ENCODE measurements at regions not wholly inside any gene's neighbourhood (a gene's known extent, or its start where the extent isn't known, plus 50 kb on each side); places are given as distances from the start of the nearest gene placed in this dataset.

DNA sequence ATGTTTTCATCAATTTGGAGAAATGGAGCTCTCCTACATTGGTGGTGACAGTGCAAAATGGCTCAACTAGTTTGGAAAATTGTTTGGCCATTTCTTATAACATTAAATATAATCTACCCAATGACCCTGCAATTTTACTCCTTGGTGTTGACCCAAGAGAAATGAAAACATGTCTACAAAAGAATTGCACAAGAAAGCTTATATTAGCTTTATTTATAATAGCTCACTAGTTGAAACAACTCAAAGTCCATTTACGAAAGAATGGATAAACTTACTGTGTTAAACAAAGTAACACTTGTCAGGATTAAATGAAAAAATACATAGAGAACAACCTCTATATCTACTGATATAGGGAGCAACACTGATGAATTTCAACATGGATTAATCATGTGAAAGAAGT is 539.9 kb downstream of the DNAJB9 start:
- 91% methylated on average over 1 of the region's 1 CpG for WGBS
- Histone ChIP-seq H3K27me3 (ENCODE audit: control insufficient read depth in 2 of 2, insufficient read depth in 1 of 2, low read length in 1 of 2) (no peaks in the 10 kb centered on the region), H3K4me1 (ENCODE audit: control insufficient read depth in 2 of 2, insufficient read depth in 2 of 2, low read length in 2 of 2) (no peaks in the 10 kb centered on the region), H3K9me3 (ENCODE audit: control insufficient read depth in 2 of 2, insufficient read depth in 1 of 2, low read length in 1 of 2) (no peaks in the 10 kb centered on the region), H3K27ac (ENCODE audit: low read depth in 1 of 2, low read length in 1 of 2) (no peak overlapping the region), H3K4me3 (ENCODE audit: low read length in 2 of 2) (no peak overlapping the region), H3K36me3 (ENCODE audit: control insufficient read depth in 2 of 2, insufficient read depth in 2 of 2, low read length in 1 of 2) (no peaks in the 10 kb centered on the region)
- no peak for DNase-seq (ENCODE audit: low read depth in 6 of 9, low spot score in 9 of 9)

DNA sequence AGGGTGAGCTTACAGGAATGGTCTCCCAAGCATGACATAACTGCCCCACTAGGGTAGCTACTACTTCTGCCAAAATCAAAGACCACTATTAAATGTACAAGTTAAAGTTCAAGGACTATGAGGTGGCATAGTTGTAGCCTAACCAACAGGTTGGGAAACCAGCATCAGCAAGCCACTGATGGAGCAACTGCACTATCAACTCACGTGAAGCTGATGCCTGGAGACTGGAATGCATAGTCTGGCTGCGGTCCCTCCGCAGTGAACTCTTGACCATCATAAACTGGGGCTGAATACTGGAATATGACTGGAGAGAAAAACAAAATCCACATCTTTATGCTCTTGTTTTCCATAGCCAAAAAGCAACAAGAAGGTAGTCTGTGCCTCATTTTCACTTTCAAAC is 541.4 kb downstream of the DNAJB9 start:
- Histone ChIP-seq H3K9me3 (ENCODE audit: control insufficient read depth in 2 of 2, insufficient read depth in 1 of 2, low read length in 1 of 2) (no peaks in the 10 kb centered on the region), H3K4me1 (ENCODE audit: control insufficient read depth in 2 of 2, insufficient read depth in 2 of 2, low read length in 2 of 2) (no peaks in the 10 kb centered on the region), H3K36me3 (ENCODE audit: control insufficient read depth in 2 of 2, insufficient read depth in 2 of 2, low read length in 1 of 2) (no peaks in the 10 kb centered on the region), H3K4me3 (ENCODE audit: low read length in 2 of 2) (no peak overlapping the region), H3K27ac (ENCODE audit: low read depth in 1 of 2, low read length in 1 of 2) (no peak overlapping the region), H3K27me3 (ENCODE audit: control insufficient read depth in 2 of 2, insufficient read depth in 1 of 2, low read length in 1 of 2) (no peaks in the 10 kb centered on the region)
- WGBS: 95% methylated on average over 3 of the region's 3 CpGs
- no peak for DNase-seq (ENCODE audit: low read depth in 6 of 9, low spot score in 9 of 9)

DNA sequence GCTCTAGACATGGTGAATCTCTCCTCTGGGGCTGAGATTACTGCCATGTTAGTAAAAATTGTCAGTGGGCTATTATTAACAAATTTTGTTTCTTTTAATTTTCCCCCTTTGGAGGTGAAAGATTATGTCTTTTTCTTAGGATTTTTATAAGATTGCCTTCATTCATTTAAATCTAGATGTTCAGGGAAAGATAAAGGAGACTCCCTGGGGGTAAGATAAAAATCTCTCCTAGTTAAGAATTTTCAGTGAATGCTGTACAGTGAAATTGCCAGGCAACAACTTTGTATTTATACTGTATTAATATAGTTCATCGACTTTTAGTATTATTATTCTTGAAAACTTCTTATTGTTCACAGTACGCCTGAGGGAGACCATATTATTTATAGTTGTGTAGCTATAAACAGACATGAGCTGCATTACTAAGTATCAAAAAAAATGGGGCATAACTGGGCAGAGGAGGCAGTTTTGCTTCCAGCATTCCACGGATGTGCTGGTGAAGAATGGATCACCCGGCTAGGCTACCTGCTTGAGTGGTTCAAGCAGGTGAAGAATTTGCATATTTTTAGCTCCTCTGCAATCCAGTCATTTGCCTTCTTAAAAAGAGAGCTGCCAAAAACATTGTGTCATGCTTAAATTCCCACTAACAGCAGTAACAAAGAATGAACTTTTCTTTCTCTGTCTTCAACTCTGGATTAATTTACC is 552.1 kb downstream of the DNAJB9 start:
- DNase-seq (ENCODE audit: low read depth in 6 of 9, low spot score in 9 of 9): no peak
- Histone ChIP-seq H3K27ac (ENCODE audit: low read depth in 1 of 2, low read length in 1 of 2) (no peak overlapping the region), H3K36me3 (ENCODE audit: control insufficient read depth in 2 of 2, insufficient read depth in 2 of 2, low read length in 1 of 2) (no peaks in the 10 kb centered on the region), H3K9me3 (ENCODE audit: control insufficient read depth in 2 of 2, insufficient read depth in 1 of 2, low read length in 1 of 2) (no peaks in the 10 kb centered on the region), H3K27me3 (ENCODE audit: control insufficient read depth in 2 of 2, insufficient read depth in 1 of 2, low read length in 1 of 2) (no peaks in the 10 kb centered on the region), H3K4me3 (ENCODE audit: low read length in 2 of 2) (no peak overlapping the region), H3K4me1 (ENCODE audit: control insufficient read depth in 2 of 2, insufficient read depth in 2 of 2, low read length in 2 of 2) (no peaks in the 10 kb centered on the region)
- 81% methylated on average over 4 of the region's 4 CpGs for WGBS

DNA sequence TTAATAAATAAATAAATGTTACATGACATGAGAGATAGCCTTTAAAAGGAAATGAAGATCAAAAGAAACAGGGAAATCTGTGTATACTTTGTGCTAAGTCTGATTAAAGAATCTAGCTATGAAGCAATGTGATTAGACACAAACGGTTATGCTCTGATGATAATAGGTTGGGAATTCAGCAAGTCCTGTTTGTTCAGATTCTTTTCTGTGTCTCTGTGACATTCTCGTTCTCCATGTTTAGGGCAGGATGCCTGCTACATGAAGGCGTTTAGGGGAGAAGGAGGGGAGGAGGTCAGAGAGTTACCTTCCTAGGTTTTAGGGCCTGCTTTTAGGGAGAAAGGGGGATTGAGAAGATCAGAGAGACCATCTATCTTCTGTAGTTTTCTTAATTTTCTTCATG is 555.3 kb downstream of the DNAJB9 start:
- Histone ChIP-seq H3K4me3 (ENCODE audit: low read length in 2 of 2) (no peak overlapping the region), H3K36me3 (ENCODE audit: control insufficient read depth in 2 of 2, insufficient read depth in 2 of 2, low read length in 1 of 2) (no peaks in the 10 kb centered on the region), H3K27me3 (ENCODE audit: control insufficient read depth in 2 of 2, insufficient read depth in 1 of 2, low read length in 1 of 2) (no peaks in the 10 kb centered on the region), H3K4me1 (ENCODE audit: control insufficient read depth in 2 of 2, insufficient read depth in 2 of 2, low read length in 2 of 2) (no peaks in the 10 kb centered on the region), H3K27ac (ENCODE audit: low read depth in 1 of 2, low read length in 1 of 2) (no peak overlapping the region), H3K9me3 (ENCODE audit: control insufficient read depth in 2 of 2, insufficient read depth in 1 of 2, low read length in 1 of 2) (no peaks in the 10 kb centered on the region)
- 83% methylated on average over 3 of the region's 3 CpGs for WGBS
- no peak for DNase-seq (ENCODE audit: low read depth in 6 of 9, low spot score in 9 of 9)

DNA sequence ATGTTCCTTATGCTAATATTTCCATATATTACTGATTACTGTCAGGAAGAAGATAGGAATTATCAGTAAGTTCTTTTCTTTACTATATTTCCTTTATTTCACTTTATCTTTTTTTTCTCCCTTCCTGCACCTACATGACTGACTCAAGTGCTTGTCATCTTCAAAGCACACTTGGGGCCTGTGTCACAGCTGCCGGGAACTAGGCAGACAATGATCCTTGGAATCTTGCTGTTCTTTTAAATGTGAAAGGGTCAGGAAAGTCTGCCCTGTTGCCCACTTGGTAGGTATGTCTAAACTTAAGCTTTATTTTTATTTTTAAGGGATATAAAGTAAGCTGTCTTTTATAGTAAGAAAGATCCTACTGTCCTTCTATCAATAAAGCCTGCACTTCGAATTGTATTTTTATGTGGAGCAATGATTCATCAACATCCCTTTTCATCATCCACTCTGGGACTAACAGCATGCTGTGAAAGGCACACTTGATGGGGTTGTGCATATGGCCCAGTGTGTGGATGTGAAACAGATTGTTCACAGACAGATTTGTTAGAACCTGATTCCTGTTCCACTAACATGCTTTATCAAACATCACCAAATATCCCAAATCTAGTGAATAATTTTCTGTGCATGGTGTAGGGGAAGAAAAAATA is 556.9 kb downstream of the DNAJB9 start:
- H3K9me3 ChIP-seq (ENCODE audit: control insufficient read depth in 2 of 2, insufficient read depth in 1 of 2, low read length in 1 of 2): no peaks in the 10 kb centered on the region
- WGBS: 69% methylated on average over 2 of the region's 2 CpGs
- no peak overlapping the region for H3K27ac ChIP-seq (ENCODE audit: low read depth in 1 of 2, low read length in 1 of 2)
- H3K36me3 ChIP-seq (ENCODE audit: control insufficient read depth in 2 of 2, insufficient read depth in 2 of 2, low read length in 1 of 2): no peaks in the 10 kb centered on the region
- no peak overlapping the region for H3K4me3 ChIP-seq (ENCODE audit: low read length in 2 of 2)
- H3K4me1 ChIP-seq (ENCODE audit: control insufficient read depth in 2 of 2, insufficient read depth in 2 of 2, low read length in 2 of 2): no peaks in the 10 kb centered on the region
- no peak for DNase-seq (ENCODE audit: low read depth in 6 of 9, low spot score in 9 of 9)
- no peaks in the 10 kb centered on the region for H3K27me3 ChIP-seq (ENCODE audit: control insufficient read depth in 2 of 2, insufficient read depth in 1 of 2, low read length in 1 of 2)

DNA sequence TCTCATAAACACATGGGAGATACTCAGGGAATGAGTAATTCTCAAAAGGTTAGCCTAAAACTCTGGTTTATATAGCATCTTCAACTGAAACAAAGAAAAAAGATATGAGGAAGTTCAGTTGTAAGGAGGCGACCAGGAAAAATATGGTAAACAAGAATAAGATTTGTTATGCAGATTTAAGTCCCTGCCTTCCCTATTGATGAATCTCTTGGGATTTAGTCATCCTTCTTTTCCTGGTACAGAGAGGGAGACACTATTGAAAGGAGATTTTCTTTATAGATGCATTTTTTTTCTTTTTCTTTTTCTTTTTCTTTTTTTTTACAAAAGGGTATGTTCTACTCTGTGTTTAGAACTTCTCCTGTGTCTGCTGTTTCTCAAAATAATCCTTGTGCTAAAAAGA is 557.5 kb downstream of the DNAJB9 start:
- H3K27me3 ChIP-seq (ENCODE audit: control insufficient read depth in 2 of 2, insufficient read depth in 1 of 2, low read length in 1 of 2): no peaks in the 10 kb centered on the region
- WGBS: 60% methylated on average over 1 of the region's 1 CpG

DNA sequence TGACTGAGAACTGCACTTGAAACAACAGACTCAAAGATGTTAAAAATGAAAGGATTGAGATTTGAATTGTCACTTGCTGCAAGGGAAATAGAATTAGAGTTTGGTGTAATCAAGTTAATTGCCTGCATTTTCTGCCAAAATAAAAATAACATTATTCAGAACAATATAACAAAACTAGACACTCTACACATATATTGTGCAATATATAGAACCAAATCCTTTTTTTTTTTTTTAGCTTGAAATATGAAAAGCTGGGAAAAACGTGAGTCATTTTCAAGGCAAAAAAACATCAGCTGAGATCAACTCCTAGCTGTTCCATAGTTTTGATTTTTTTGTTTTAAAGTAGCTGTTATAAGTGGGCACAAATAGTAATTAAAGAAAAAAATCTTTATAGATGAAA is 561.5 kb downstream of the DNAJB9 start:
- 56% methylated on average over 1 of the region's 1 CpG for WGBS
- H3K4me1 ChIP-seq (ENCODE audit: control insufficient read depth in 2 of 2, insufficient read depth in 2 of 2, low read length in 2 of 2): no peaks in the 10 kb centered on the region
- H3K27me3 ChIP-seq (ENCODE audit: control insufficient read depth in 2 of 2, insufficient read depth in 1 of 2, low read length in 1 of 2): no peaks in the 10 kb centered on the region
- no peak overlapping the region for H3K4me3 ChIP-seq (ENCODE audit: low read length in 2 of 2)
- no peak for DNase-seq (ENCODE audit: low read depth in 6 of 9, low spot score in 9 of 9)
- peaks cover 0 to 5% of the 10 kb centered on the region in 2 donors for H3K9me3 ChIP-seq (ENCODE audit: control insufficient read depth in 2 of 2, insufficient read depth in 1 of 2, low read length in 1 of 2)
- no peaks in the 10 kb centered on the region for H3K36me3 ChIP-seq (ENCODE audit: control insufficient read depth in 2 of 2, insufficient read depth in 2 of 2, low read length in 1 of 2)
- H3K27ac ChIP-seq (ENCODE audit: low read depth in 1 of 2, low read length in 1 of 2): no peak overlapping the region

More for the DNA sequence above, 557.5 kb downstream of the DNAJB9 start:
- H3K36me3 ChIP-seq (ENCODE audit: control insufficient read depth in 2 of 2, insufficient read depth in 2 of 2, low read length in 1 of 2): no peaks in the 10 kb centered on the region
- H3K4me3 ChIP-seq (ENCODE audit: low read length in 2 of 2): no peak overlapping the region
- no peak for DNase-seq (ENCODE audit: low read depth in 6 of 9, low spot score in 9 of 9)
- no peak overlapping the region for H3K27ac ChIP-seq (ENCODE audit: low read depth in 1 of 2, low read length in 1 of 2)
- H3K9me3 ChIP-seq (ENCODE audit: control insufficient read depth in 2 of 2, insufficient read depth in 1 of 2, low read length in 1 of 2): no peaks in the 10 kb centered on the region
- H3K4me1 ChIP-seq (ENCODE audit: control insufficient read depth in 2 of 2, insufficient read depth in 2 of 2, low read length in 2 of 2): no peaks in the 10 kb centered on the region

DNA sequence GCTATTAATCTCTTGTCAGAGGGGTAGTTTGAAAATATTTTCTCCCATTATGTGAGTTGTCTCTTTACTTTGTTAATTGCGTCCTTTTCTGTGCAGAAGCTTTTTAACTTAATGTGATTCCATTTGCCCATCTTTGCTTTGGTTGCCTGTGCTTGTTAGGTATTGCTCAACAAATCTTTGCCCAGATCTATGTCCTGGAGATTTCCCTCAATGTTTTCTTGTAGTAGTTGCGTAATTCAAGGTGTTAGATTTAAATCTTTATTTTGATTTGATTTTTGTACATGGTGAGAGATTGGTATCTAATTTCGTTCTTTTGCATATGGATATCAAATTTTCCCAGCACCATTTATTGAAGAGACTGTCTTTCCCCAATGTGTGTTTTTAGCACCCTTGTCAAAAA is 567.2 kb downstream of the DNAJB9 start:
- 93% methylated on average over 3 of the region's 3 CpGs for WGBS
- H3K36me3 ChIP-seq (ENCODE audit: control insufficient read depth in 2 of 2, insufficient read depth in 2 of 2, low read length in 1 of 2): no peaks in the 10 kb centered on the region

DNA sequence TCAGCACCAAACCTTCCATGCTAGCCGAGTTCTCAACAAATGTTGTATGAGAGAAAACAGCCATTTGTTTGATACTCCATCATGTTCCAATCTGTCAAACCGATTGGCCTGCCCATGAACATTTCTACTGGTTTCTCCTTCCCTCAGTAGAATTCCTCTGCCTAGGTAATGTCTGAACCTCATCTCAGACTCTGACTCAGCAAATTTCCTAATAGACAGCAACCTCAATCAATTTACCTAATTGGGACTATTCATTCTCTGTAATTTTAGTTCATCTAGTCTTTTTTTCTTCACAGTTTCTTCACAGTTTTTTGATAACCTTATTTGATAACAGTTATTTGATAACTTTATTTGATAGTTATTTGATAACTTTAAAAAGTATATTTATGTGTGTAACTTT is 585.1 kb downstream of the DNAJB9 start:
- Histone ChIP-seq H3K4me1 (ENCODE audit: control insufficient read depth in 2 of 2, insufficient read depth in 2 of 2, low read length in 2 of 2) (no peaks in the 10 kb centered on the region), H3K9me3 (ENCODE audit: control insufficient read depth in 2 of 2, insufficient read depth in 1 of 2, low read length in 1 of 2) (no peaks in the 10 kb centered on the region), H3K4me3 (ENCODE audit: low read length in 2 of 2) (no peak overlapping the region), H3K27me3 (ENCODE audit: control insufficient read depth in 2 of 2, insufficient read depth in 1 of 2, low read length in 1 of 2) (no peaks in the 10 kb centered on the region), H3K27ac (ENCODE audit: low read depth in 1 of 2, low read length in 1 of 2) (no peak overlapping the region), H3K36me3 (ENCODE audit: control insufficient read depth in 2 of 2, insufficient read depth in 2 of 2, low read length in 1 of 2) (no peaks in the 10 kb centered on the region)
- WGBS: 68% methylated on average over 2 of the region's 2 CpGs
- DNase-seq (ENCODE audit: low read depth in 6 of 9, low spot score in 9 of 9): no peak

More for the DNA sequence above, 567.2 kb downstream of the DNAJB9 start:
- H3K4me3 ChIP-seq (ENCODE audit: low read length in 2 of 2): no peak overlapping the region
- H3K27me3 ChIP-seq (ENCODE audit: control insufficient read depth in 2 of 2, insufficient read depth in 1 of 2, low read length in 1 of 2): no peaks in the 10 kb centered on the region
- H3K9me3 ChIP-seq (ENCODE audit: control insufficient read depth in 2 of 2, insufficient read depth in 1 of 2, low read length in 1 of 2): peaks cover 0 to 9% of the 10 kb centered on the region in 2 donors
- DNase-seq (ENCODE audit: low read depth in 6 of 9, low spot score in 9 of 9): no peak
- H3K4me1 ChIP-seq (ENCODE audit: control insufficient read depth in 2 of 2, insufficient read depth in 2 of 2, low read length in 2 of 2): no peaks in the 10 kb centered on the region
- H3K27ac ChIP-seq (ENCODE audit: low read depth in 1 of 2, low read length in 1 of 2): no peak overlapping the region
